HG02884 (cell line): ENCODE measurements at regions not wholly inside any gene's neighbourhood (a gene's known extent, or its start where the extent isn't known, plus 50 kb on each side); places are given as distances from the start of the nearest gene placed in this dataset.
"Not testable (repeated sequence)": the region's sequence is repeated elsewhere in the genome, so short reads cannot be mapped to it uniquely, and the experiment has no call there.

Experiments
- ATAC-seq: cut with Tn5 transposase; IDR thresholded peaks from one replicate; pipeline ENCODE4 v1.9.1; 2021; ENCODE audit warnings: mild to moderate bottlenecking, moderate library complexity; ENCODE audit not compliant: unreplicated experiment

DNA sequence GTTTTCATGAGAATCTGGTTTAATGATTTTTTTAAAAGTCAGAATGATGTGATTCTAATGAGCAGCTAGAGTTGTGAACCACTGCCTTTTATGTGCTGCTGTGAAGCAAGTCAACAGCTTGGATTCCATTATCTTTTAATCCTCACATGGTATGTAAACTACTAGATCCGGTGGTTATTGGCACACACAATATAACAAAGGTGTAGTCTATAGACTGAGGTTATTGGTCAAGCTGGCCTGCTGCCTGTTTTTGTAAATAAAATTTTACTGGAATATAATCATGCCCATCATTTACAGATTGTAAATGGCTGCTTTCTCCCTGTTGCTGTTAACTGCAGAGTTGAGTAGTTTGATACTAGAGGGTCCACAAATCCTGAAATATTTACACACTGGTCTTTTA is 103.1 kb downstream of the OTOL1 start:
- ATAC-seq: no peak

DNA sequence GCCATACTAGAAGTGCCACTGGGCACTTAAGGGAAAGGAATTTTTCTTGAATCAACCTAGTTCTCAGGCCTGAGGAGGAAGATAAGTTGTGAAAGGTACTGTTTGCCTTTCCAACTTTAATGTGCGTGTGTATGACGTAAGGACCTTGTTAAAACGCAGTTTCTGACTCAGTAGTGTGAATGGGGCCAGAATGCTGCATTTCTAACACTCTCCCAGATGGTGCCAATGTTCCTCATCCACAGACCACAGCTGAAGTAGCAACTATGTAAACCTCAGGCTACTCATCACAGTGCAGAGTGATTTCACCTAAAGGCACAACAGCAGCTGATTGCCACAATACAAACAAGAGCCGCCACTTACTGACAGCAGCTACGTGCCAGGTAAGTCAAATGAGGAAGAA is 103.6 kb downstream of the OTOL1 start:
- ATAC-seq: no peak

DNA sequence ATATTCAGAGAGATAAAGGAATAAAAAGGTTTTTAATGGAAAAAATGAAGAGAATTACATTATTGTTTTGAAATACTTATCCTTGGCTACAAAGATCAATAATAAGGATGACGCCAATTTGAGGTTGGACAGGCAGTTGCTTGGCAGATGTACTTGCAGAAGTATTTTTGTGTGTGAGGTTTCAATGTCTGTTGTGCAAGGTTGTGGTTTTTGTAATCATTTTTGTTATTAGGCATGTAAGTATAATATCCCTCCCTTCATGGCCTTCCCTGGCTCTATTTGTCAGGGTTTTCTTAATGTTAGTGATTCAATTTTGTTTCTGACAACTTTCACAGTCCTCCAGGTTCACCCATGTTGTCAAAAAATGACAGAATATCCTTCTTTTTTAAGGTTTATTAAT is 105.9 kb downstream of the OTOL1 start:
- ATAC-seq: no peak

DNA sequence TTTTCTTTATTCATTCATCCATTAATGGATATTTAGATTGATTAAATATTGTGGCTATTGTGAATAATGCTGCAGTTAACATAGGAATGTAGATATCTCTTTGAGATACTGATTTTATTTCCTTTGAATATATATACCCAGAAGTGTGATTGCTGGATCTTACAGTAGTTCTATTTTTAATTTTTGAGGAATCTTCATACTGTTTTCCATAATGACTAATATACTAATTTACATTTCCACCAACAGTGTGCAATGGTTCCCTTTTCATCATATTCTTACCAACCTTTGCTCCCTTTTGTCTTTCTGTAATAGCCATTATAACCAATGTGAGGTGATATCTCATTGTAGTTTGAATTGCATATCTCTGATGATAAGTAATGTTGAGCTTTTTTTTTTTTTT is 106.3 kb downstream of the OTOL1 start:
- no peak for ATAC-seq

DNA sequence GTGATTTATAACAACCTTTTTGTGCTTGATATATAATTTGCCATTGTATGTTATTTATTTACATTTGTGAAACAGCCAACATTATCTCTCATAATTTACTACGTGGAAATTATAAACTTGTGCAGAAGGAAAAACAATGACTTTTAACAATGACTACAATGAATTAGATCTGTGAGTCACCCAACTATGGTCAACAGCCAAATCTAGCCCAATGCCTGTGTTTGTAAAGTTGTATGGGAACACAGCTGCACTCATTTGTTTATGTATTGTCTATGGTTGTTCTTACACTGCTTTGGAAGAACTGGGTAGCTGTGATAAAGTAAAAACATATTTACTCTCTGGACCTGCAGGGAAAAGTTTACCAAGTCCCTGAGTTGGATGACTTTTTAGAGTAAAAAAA is 110.4 kb downstream of the OTOL1 start:
- ATAC-seq: no peak

DNA sequence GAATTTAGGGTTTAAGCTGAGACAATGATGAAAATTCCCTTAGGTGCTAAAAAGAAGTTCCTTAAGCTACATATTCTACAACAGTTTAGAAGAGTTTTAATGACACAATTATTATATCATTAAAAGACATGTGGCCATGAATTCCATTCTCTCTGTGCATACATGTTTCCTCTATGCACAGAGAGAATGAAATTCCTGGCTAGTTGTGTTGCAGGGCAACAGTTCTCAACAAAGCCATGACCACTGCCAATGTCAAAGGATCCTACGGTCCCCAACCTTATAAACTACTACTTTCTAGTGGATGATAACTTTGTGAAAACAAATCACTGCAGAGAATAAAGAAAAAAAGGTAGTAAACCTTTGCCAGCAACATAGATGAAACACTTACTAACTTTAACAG is 122.7 kb downstream of the OTOL1 start:
- no peak for ATAC-seq

DNA sequence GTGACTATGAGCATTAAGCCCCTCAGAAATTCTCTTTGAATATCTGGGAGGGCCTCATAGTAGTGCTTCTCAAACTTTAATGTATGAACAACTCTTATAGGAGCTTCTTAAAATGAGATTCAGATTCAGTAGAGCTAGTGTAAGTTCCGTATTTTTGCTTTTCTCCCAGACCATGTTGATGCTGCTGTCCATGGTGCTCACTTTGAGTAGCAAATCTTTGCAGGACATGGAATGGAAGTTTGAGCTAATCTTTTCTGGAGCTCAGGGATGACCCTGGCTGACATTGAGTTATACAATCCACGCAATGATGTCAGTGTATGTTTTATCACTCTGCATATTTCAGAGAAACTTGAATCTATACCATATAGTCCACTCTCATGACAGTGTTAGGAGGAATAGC is 134.2 kb downstream of the OTOL1 start:
- ATAC-seq: no peak

DNA sequence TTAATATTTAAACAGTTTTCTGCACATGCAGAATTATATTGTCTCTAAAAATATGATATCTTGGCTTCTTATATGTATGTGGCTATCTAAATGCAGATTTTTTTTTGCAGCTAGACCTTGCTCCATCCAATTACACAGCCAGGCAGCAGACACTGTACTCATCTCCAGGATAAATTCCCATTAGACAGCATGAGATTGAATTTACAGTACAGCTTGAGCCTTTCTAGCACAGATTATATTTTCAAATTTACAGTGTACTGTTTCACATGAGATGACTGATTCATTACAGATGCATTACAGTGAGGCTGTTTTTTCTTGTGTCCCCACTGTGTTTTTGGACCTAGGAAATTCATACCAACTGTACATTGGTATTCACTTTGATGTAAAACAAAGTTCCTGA is 134.9 kb downstream of the OTOL1 start:
- ATAC-seq: no peak

DNA sequence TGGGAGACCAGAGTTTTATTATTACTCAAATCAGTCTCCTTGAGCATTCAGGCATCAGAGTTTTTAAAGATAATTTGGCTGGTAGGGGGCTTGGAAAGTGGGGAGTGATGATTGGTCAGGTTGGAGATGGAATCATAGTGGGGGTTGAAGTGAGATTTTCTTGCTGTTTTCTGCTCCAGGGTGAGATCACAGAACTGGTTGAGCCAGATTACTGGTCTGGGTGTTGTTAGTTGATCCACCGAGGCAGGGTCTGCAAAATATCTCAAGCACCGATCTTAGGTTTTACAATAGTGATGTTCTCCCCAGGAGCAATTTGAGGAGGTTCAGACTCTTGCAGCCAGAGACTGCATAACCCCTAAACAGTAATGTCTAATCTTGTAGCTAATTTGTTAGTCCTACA is 141.0 kb downstream of the OTOL1 start:
- ATAC-seq: no peak

DNA sequence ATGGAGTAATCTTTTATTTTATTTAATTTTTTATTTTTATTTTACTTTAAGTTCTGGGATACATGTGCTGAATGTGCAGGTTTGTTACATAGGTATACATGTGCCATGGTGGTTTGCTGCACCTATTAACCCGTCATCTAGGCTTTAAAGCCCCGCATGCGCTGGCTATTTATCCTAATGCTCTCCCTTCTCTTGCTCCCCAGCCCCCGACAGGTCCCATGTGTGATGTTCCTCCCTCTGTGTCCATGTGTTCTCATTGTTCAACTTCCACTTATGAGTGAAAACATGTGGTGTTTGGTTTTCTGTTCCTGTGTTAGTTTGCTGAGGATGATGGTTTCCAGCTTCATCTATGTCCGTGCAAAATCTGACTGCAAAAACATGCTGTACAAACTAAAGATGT is 142.5 kb downstream of the OTOL1 start:
- not testable (repeated sequence) for ATAC-seq

DNA sequence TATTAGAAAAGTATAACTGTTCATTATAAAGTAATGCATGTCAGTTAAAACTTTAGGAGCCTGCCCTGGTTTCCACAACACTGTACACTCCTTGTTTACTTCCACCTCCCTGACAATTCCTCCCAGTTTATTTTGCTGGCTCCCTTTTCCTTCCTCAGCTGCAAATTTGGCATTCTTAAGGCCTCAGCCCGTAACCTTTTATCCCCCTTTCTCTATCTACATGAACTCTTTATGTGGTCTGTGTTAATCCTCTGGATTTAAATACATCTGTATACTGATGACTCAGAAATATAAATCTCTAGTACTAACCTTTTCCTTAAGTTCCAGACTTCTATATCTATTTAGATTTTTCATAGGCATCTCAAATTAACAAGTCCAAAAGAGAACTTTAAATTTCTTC is 143.6 kb downstream of the OTOL1 start:
- no peak for ATAC-seq

DNA sequence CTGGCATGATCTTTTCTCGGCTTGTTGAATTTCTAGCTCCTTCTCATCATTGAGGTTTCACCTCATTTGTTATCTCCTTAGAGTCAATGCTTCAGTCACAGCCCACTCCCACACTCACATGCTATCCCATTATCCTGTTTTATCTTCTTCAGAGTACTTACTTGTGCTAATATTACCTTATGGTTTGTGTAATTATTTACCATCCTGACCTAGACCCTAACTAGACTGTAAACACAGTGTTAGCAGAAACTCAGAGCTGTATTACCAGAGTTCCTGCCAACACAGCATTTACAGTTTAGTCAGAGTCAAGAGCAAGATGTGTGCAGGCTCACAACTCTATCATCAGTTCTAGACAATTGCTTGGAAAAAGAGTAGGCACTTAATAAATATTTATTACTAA is 144.7 kb downstream of the OTOL1 start:
- ATAC-seq: no peak

DNA sequence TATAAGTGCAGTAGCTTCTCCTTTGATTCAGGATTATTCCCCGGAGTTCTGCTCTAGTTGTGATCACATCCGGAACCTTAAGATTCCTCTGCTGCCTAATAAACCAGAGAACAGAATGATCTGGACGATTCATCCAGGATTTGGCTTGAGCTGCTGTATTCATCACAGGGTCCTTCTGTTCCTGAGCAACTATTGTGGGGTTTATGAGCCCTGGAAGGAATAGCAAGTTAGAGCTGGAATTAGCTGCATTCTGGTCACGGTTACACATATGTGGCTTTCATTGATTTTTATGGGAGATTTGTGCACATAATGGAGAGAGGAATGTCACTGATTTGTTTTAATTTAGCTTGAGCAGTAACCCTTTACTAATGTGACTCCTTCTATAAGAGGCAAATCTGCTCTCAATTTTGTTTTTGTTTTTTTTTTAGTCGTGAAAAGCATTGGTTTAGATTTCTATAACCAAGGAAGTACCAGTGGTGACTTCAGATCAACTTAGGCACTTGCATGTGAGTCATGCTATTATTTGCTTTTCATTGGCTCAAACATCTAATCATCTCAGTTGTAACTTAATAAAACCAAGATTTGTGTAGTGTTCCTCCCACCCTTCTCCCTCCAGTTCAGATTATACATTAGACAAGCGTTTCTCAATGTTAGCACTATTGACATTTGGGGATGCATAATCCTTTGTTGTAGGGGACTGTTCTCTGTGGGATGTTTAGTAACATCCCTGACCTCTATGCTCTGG is 148.5 kb downstream of the OTOL1 start:
- ATAC-seq: no peak

DNA sequence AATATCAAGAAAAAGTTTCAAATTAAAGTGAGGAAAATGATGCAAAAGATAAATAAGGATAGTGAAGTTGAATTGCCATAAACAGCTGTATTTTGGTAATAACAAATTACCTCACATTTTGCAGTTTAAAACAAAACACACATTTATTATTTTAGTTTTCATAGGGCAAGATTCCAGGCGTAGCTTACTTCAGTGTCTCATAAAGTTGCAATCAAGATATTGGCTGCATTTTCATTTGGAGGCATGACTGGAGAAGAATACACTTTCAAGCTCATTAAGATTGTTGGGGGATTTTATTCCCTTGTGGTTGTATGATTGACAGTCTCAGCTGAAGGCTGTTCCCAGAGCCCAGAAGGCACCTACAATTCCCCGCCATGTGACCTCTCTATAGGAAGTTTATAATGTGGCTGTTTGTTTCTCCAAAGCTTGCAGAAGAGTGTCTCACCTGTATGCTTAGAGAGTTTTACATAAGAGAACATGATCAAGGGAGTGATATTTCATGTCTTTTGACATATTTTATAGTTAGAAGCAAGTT is 151.4 kb downstream of the OTOL1 start:
- no peak for ATAC-seq

DNA sequence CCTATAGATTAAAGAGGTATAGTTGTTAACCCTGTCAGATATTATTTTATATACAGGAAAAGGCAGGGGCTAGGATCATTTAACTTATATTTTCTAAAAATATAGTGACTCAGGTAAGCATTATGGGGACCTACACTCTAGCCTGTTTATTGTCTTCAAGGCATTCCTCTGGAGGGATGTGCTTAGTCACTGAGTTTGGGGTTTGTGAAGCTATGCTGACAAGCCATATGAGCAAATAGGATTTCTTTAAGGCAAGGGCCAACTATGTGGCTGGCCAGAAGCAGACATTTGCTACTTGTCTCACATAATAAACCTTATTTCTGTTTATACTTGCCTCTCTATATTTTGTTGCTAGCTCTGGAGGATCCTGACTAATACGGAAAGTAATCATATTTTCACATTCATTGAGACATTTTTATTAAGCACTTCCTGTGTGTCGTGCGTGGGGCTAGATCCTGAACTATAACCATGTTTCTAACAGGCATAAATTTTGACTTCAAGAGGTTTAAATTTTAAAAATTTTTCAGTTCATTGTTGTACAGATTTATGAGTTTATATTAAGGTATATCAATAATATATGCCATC is 153.4 kb downstream of the OTOL1 start:
- no peak for ATAC-seq

DNA sequence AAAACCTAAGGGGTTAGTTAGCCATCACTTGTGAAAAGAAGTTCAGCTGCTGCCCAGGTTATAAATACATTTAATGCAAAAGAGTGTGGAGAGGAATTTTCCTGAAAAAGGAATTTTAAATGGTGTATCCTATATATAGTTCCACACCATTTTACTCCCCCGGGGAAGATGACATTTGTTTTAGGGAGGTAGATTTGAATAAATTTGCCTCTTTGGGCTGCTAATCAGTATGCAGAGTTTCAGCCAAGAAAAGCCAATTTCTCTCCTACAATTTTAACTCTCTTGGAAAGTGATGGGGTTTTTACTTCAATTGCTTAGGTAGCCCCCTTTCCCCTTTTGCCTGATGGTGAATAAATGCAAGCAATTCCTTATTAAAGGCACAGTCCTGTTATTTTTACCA is 161.2 kb downstream of the OTOL1 start:
- ATAC-seq: no peak

DNA sequence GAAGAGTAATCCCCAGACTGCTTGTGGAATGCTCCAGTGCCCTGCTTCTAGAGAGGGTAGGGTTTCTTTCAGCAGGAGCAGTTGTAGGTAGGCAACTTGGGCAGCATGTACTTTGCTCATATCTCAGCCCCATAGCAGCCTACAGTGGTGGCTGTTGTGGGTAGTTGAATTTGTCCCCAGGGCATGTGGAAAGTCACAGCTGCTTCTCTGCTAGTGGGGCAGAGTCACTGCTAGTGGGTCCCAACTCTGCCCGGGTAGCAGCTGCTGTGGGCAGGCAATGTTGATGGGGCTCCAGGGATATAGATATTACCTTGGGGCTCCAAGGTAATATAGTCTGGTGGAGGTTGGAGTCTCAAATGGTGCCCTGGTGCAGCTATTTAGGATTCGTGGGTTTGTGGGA is 174.5 kb downstream of the OTOL1 start:
- ATAC-seq: no peak

DNA sequence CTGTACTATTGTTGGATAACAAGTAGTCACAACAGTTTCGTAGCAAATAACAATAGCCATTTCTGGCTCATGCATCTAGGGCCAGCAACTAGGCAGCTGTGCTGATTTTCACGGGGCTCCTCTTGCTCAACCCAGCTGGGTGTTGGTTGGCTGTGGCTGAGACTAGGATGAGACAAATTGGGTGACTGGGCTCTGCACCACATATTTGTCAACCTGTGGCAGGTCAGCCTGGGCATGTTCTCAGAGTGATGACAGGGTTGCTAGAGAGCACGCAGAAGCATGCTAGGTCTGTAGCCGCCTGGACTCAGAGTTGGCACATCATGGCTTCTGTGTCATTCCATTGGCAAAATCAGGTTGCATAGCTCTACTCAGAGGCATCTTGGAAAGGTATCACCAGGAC is 175.9 kb downstream of the OTOL1 start:
- no peak for ATAC-seq

DNA sequence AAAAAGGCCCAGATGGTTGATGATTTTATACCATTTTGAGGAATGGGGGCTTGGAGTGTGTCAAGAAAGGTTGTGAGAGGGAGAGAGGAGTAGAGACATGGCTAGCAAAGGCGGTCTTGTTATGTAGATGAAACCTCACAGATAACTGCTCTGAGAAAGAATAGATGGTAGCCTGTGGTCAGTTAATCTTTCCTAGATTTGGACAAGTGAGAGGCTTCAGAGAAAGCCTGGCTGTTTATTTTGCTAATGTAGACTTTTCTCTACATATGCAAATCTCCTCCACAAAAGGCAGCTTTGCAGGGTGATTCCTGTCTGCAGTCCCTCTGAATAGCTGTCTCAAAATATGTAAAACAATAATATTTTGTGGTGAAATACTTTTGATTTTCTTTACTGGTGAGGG is 177.3 kb downstream of the OTOL1 start:
- ATAC-seq: no peak

DNA sequence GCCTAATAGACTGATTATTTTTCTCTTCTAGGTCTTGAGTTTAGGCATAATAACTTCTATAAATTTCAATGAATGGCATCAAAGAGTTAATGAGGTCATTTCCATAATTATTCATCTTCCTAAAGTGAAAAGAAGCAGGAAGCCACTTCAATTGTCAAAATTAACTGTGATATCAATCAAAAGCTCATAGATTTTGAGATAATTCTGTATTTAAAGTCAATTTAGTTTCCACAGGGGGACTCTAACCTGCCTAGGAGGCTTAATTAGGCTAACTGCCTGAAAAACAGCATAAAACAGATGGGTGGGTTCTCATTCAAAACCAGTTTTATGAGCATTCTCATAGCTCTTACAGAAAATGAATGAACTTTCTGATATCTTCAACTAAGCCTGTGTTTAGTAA is 177.8 kb downstream of the OTOL1 start:
- ATAC-seq: no peak

DNA sequence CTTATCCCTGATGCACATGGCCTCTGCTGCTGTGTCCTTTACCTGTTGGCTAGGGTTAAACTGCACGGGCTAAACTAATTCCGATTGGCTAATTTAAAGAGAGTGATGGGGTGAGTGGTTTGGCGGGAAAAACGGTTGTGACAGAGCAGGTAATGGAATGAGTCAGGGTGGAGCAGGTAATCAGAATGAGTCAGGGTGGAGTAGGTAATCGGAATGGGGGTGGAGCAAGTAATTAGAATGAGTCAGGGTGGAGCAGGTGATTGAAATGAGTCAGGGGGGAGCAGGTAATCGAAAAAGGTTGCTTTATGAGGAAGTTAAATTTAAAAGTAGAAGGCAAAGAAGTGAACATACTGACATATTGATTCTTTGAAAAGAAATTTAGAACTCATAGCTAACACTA is 185.2 kb downstream of the OTOL1 start:
- ATAC-seq: not testable (repeated sequence)

DNA sequence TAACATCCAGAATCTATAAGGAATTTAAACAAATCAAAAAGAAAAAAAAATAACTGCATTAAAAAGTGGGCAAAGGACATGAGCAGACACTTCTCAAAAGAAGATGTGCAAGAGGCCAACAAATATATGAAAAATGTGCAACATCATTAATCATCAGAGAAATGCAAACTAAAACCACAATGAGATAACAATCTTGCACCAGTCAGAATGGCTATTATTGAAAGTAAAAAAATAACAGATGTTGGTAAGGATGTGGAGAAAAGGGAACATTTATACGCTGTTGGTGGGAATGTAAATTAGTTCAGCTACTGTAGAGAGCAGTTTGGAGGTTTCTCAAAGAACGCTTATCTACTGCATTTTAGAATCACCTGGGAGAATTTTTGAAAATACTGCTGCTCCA is 186.1 kb downstream of the OTOL1 start:
- no peak for ATAC-seq
